ENCODE measurements at regions not wholly inside any gene's neighbourhood (a gene's known extent, or its start where the extent isn't known, plus 50 kb on each side); places are given as distances from the start of the nearest gene placed in this dataset.

GRCh38 chr18:41024792-41025191, 930.2 kb upstream of the PIK3C3 start:
- TF ChIP-seq CTCF (IDR thresholded peaks at IDR 0.05) (no peak), POLR2A (IDR thresholded peaks at IDR 0.05) (no peak), POLR2AphosphoS5 (IDR thresholded peaks at IDR 0.05) (no peak), EP300 (IDR thresholded peaks at IDR 0.05) (no peak)
